ENCODE measurements at regions not wholly inside any gene's neighbourhood (a gene's known extent, or its start where the extent isn't known, plus 50 kb on each side); places are given as distances from the start of the nearest gene placed in this dataset.

DNA sequence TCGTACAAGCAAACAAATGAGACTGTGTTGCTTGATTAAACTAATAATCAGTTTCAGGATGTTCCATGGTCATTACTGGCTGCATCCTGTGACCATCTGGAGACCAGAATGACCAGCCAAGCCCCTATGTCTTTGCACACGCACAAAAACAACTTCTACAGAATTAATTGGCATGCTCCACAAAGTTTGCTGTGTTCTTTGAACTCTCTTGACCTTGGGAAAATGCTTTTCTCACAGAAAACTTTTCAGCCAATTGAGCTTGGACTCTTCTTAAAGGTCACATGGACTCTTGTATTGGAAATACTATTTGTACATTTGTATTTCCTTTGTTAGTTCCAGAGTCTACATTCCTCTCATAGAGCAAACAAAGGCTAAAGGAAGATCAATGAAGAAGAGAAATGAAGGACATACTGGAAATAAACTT is 147.8 kb downstream of the ARRDC3 start:
- DNase-seq, result no peak

DNA sequence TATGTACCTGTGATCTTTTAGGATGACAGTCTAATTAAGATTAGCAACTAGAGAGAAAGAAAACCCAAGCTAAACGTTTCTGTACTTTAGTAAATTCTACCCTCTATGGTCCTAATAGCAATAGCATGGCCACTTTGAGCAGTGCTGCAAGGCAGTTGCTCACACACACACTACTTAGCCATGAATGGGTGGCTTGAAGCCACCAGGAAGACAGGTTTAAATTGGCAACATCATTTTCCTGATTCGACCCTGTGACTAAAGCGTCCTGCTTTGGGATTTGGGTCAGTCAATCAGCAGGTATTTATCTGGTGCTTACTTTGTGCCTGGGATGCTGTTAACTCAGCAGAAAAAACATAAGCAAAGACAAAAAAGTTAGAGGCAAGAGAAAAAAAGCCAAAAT is 150.6 kb downstream of the ARRDC3 start:
- no peak for DNase-seq

DNA sequence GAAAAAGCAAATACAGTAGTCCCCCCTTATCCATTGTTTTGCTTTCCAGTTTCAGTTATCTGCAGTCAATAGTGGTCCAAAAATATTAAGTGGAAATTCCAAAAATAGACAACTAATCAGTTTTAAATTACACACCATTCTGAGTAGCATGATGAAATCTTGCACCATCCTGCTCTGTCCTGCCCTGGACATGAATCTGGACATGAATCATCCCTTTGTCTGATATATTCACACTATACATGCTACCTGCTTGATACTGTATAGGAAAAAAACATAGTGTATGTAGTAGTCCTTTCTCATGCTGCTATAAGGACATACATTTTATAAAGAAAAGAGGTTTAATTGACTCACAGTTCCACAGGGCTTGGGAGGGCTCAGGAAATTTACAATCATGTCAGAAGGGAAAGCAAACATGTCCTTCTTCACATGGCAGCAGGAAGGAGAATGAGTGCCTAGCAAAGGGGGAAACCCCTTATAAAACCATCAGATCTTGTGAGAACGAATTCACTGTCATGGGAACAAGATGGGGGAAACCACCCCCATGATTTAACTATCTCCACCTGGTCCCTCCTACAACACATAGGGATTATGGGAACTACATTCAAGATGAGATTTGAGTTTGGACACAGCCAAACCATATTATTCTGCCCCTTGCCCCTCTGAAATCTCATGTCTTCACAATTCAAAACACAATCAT is 153.9 kb downstream of the ARRDC3 start:
- DNase-seq, result no peak

DNA sequence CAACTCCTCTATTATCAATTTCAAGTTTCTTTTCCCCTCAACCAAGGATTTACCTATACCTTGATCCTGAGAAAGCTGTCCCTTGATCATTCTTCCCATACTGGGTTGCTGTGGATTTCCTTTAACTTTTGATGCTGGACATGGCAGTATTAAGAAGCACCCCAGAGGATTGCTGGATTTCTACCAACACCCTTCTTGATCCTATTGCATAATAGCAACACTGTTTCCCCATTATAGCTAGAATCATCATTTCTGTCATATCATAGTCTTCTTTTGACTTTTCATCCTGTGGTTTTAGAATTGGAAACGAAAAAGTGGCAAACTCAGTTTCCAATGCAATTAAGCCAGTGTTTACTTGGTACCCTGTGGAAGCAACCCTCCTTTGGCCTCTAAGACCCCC is 154.9 kb downstream of the ARRDC3 start:
- no peak for DNase-seq

DNA sequence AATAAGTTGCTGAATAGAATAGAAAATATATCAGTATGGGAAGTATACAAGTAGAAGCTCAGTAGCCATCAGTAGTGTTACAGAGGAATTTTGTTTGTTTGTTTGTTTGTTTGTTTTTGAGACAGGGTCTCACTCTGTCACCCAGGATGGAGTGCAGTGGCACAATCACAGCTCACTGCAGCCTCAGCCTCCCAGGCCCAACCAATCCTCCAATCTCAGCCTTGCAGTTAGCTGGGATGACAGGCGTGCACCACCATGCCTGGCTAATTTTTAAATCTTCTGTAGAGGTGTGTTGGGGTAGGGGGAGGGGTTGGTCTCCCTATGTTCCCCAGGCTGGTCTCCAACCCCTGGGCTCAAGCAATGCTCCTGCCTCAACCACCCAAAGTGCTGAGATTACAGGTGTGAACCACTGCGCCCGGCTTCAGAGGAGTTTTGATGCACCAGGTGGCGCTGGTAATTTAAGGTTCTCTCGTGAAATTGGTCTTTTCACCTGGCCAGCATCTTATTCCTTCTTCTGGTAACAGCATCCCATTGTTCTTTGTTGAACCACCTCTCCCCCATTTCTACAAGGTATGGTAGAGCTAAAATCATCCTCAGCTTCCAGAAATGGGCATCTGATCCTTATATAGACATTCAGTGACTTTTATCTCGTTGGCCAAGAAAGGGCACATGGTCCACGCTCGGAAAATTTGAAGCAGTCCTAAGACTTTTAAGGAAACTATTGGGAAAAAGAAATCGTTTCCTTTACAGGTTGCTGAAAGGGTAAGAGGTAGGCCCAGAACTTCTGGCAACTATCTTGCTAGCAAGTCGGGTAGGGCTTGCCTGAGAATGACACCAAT is 157.1 kb downstream of the ARRDC3 start:
- no peak for DNase-seq

DNA sequence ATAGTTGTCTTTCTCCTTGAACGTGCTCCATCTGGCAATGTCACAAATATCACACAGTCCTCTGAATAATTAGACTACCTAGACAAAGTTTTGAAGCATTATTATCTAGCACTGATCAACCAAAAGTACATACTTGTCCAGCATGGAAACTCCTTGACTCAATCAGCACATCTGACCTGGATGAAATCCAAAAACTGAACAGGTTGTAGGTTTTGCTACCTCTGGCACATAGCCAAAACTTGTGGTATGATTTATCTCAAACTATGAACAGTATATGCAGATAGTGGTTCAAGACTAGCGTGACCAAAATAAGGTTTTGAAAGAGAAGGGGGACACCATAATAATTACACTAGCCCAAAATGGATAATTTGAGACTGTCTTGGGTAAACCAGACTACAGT is 158.1 kb downstream of the ARRDC3 start:
- DNase-seq, result no peak

DNA sequence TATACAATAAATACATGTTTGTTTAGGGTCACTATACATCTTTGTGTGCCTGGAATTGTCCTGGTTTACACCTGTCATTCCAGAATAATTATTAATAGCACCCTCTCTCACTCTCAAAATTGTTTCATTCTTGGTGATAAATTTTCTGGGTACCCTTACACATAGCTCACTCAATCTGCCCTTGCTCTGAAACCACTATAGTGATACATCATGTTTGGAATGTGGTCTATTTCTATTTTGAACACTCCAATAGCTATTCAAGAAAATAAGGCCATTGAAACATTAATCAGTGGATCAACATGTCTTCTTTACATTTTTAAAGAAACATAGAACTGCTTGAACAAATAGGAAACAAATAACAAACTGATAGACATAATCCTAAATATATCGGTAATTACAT is 158.7 kb downstream of the ARRDC3 start:
- no peak for DNase-seq

DNA sequence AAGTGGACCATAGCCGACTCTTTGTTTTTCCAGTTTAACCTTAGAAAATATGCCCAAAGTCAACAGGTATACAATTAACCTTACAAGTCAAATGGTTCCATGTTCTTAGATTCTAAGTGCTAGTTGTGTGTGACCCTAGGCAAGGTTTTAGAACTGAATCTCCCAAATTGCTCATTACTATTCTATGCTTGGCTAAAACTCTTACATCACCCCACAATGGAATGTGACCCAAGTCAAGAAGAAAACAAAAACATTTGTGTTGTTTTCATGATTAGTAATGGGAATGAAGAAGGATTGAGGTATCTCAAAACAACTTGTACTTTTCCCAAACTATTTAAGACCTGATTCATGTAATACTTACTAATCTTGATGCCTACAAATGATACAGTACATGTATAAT is 159.2 kb downstream of the ARRDC3 start:
- no peak for DNase-seq

DNA sequence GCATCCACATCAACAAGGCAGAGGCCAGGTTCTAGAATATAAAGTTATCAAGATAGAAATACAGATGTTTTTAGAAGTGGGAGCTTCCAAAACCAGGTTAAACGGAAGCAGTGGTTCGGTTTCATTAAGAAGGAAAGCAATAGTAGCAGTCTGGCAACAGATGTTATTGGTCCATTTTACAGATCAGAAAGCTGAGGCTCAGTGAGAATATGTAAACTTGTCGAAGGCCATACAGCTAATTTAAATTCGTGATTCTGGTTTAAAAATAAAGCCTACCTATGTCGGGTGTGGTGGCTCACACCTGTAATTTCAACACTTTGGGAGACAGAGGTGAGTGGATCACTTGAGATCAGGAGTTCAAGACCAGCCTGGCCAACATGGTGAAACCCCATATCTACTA is 160.6 kb downstream of the ARRDC3 start:
- DNase-seq, result no peak

DNA sequence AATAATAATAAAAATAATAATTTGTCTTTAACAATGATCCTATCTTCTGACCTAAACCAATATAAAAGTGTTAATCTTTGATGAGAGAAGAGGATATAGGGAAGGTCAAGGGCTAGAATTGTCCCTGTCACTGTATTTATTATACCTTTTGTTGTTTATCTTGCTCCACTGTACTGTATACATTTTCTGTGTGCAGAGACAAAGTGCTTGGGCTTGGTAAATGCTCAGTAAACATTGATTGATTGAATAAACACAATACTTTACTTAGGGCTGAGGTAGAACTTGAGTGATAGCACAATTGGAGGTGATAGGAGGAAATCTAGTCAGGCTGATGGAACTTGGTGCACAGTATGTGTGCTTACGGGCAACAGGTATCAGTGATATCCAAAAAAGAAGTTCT is 161.2 kb downstream of the ARRDC3 start:
- no peak for DNase-seq

DNA sequence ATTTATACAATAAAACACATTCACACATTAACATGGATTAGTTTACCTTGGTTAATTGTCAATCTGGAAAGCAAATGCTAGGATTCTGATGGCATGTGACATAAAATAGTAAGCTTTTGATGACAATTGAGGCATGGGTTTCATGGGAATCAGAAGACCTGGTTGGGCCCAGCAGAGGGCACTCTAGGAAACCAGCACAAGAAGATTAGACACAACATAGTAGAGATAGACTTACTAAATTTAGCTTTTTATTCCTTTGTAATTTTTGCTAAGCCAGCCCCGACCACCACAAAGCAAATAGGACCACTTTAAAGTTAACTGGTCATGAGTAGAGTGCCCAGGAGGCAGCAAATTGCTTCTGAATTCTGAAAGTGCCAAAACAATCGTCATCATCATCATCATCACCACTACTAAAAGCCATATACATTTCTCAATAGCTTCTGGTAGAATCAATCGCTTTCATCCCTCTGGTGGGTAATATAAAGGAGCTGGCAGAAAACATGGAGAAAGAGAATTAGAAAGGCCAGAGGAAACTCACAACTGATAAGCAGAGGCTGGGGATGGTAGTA is 163.2 kb downstream of the ARRDC3 start:
- DNase-seq, result no peak

DNA sequence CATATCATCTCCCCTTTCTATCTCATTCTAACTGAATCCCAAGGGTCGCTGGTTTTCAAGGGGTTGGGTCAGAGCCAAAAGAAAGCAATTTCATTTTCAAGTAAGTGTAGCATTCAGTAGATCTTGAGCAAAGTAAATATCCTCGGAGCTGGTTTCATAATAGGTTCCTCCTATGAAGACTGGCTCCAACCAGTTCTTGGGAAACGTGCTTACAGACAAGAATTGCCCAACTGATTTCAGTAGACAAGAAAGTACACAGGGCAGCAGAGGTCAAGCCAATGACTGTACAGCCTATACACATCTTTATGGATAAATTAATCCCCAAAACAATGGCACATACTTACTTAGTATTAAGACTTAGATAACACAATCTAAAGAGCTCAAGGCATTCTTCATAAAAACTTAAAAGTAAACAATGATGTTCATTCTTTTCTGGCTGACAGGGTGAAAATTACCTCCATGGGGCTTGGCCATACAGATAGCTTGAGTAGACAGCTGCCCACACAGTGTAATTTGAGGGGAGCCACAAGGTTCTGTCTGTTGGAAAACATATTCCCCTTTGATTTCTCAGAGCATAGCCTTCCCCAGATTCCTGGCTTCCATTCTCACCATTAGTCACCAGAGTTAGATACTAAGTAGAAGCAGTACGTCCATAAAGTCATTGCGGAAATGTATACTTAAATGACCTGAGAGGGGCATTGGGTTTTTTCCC is 163.9 kb downstream of the ARRDC3 start:
- DNase-seq, result no peak

DNA sequence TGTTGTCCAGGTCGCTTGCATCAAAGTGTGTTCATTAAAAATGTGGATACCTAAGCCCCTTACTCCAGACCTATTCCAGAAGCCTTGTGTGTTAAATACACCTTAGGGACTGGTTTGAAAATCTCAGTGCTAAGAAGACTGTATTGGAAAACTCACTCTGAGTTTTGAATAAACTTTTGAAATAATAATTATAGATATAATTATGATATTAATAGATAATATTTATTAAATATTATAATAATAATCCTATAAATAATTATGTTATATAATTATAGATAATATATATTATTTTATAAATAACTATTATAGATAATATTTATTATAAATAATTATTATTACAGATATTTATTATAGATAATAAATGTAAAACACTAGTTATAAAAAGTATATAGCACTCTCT is 165.3 kb downstream of the ARRDC3 start:
- no peak for DNase-seq

DNA sequence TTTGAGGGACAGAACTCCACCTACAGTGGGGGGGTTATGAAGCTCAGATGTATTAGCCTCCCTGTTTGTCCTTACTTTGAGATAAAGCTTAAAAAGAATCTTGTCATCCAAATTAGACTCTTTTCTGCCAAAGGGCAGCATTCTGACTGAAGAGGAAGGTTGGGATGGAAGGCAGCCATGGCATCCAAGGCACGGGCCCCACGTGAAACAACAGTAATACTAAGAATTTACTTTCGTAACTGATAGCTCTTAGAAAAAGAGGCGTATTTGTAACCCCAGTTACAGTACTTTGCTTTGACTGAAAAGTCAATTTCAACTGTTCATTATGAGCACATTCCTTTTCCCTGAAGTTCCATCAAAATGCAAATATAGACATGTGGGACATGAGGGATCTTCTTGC is 168.5 kb downstream of the ARRDC3 start:
- no peak for DNase-seq
